Body of pancreas (tissue), 4 donors: ENCODE measurements at regions not wholly inside any gene's neighbourhood (a gene's known extent, or its start where the extent isn't known, plus 50 kb on each side); places are given as distances from the start of the nearest gene placed in this dataset.

Experiments
- ATAC-seq: fragments of 150-250 bp; one replicate; pipeline ENCODE4 v1.9.1; 2016
- DNase-seq, 4 donors: peaks; one replicate each; pipeline ENCODE4 v3.0.0-alpha.2; 2019
- H3K27ac ChIP-seq, 4 donors: fragments of 200-600 bp; sonication (generic); 1 replicate in 3 of 4; 2 replicates in 1 of 4; pipeline versions ENCODE4 v1.5.1 to v1.6.1; 2016 to 2019; ENCODE audit warnings: mild to moderate bottlenecking in 1 of 4, mixed read lengths in 1 of 4, moderate library complexity in 1 of 4
- H3K27me3 ChIP-seq, 2 donors: fragments of 200-600 bp; sonication (generic); one replicate each; pipeline ENCODE4 v1.6.0; 2016; ENCODE audit warnings: mild to moderate bottlenecking in 1 of 2
- H3K36me3 ChIP-seq, 2 donors: fragments of 200-600 bp; sonication (generic); replicated peaks in 1 of 2; 2 replicates each; pipeline ENCODE4 v1.5.1; 2016; ENCODE audit warnings: low read depth in 2 of 2; ENCODE audit not compliant: insufficient read depth in 1 of 2
- H3K4me1 ChIP-seq: fragments of 200-600 bp; sonication (generic); one replicate; pipeline ENCODE4 v1.6.0; 2016
- H3K4me3 ChIP-seq, 2 donors: fragments of 200-600 bp; sonication (generic); 1 replicate in 1 of 2; 2 replicates in 1 of 2; pipeline ENCODE4 v1.5.1; 2016 to 2019
- H3K9me3 ChIP-seq, 3 donors: fragments of 200-600 bp; sonication (generic); 1 replicate in 2 of 3; 2 replicates in 1 of 3; pipeline ENCODE4 v1.5.1; 2016
- POLR2A ChIP-seq, 3 donors: fragments of 450-650 bp; IDR thresholded peaks; one replicate each; pipeline ENCODE4 v1.6.1; 2016; ENCODE audit warnings: antibody characterized with exemption in 3 of 3, mild to moderate bottlenecking in 2 of 3
- WGBS, 2 donors: methylation state at CpG; one replicate each; pipeline ENCODE4 v1.1.5; 2017; 5-methylcytosine and 5-hydroxymethylcytosine counted together
- intact Hi-C: fragments of 100-400 bp; cut with DNase I; formaldehyde crosslinking; loops from one replicate; pipeline ENCODE4 v1.15.1; 2023
- TF ChIP-seq, protein P1 (sequence below), 7 experiments: fragments of 450-650 bp in 4 of 7; fragments of 200-600 bp in 3 of 7; sonication (generic) in 3 of 7; IDR thresholded peaks; one replicate each; pipeline ENCODE4 v1.5.1; 2016 to 2019; ENCODE audit warnings: antibody characterized with exemption in 7 of 7

GRCh38 chr4:62327612-62328297 lies 1127.6 kb downstream of the ADGRL3 start:
- TF ChIP-seq, protein P1, sequence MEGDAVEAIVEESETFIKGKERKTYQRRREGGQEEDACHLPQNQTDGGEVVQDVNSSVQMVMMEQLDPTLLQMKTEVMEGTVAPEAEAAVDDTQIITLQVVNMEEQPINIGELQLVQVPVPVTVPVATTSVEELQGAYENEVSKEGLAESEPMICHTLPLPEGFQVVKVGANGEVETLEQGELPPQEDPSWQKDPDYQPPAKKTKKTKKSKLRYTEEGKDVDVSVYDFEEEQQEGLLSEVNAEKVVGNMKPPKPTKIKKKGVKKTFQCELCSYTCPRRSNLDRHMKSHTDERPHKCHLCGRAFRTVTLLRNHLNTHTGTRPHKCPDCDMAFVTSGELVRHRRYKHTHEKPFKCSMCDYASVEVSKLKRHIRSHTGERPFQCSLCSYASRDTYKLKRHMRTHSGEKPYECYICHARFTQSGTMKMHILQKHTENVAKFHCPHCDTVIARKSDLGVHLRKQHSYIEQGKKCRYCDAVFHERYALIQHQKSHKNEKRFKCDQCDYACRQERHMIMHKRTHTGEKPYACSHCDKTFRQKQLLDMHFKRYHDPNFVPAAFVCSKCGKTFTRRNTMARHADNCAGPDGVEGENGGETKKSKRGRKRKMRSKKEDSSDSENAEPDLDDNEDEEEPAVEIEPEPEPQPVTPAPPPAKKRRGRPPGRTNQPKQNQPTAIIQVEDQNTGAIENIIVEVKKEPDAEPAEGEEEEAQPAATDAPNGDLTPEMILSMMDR (IDR thresholded peaks at IDR 0.05): no peak
- TF ChIP-seq POLR2A (IDR thresholded peaks at IDR 0.05): no peak
- no peaks in the 10 kb centered on the region for H3K27me3 ChIP-seq
- no peaks in the 10 kb centered on the region for H3K4me1 ChIP-seq
- no peaks in the 10 kb centered on the region for H3K9me3 ChIP-seq
- intact Hi-C loops: no loop called here
- 27 to 28% methylated on average over 1 of the region's 1 CpG for WGBS, 2 donors
- H3K27ac ChIP-seq: no peak overlapping the region
- no peak for DNase-seq
- H3K4me3 ChIP-seq: no peak overlapping the region
- ATAC-seq: no peak
- H3K36me3 ChIP-seq: no peaks in the 10 kb centered on the region

DNA sequence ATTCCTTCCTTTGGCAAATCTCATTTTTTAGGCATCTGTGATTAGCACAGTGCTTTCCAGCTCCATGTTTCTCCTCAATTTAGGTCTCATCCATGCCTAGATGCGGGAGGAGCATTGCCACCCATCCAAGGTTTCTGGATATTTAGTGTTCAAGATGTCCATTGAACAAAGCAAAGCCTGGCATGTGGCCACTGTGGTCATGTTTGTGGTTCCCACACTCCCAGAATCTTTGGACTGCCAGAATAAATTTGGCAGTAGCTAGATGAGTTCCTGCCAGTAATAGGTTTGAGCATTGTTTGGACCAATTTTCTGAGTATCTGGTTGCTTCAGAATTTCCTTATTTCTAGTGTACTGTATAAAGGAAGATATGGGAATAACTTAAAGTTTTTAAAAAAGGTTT lies 1124.1 kb downstream of the ADGRL3 start:
- no peaks in the 10 kb centered on the region for H3K36me3 ChIP-seq
- no peaks in the 10 kb centered on the region for H3K4me1 ChIP-seq
- WGBS, 2 donors: 47 to 76% methylated on average over 1 of the region's 1 CpG
- H3K27me3 ChIP-seq: no peaks in the 10 kb centered on the region
- intact Hi-C loops: no loop called here
- DNase-seq (no peak), ATAC-seq (no peak)
- no peak overlapping the region for H3K4me3 ChIP-seq
- no peak overlapping the region for H3K27ac ChIP-seq
- TF ChIP-seq, protein P1 (IDR thresholded peaks at IDR 0.05): no peak
- no peak for TF ChIP-seq POLR2A (IDR thresholded peaks at IDR 0.05)
- H3K9me3 ChIP-seq: no peaks in the 10 kb centered on the region

DNA sequence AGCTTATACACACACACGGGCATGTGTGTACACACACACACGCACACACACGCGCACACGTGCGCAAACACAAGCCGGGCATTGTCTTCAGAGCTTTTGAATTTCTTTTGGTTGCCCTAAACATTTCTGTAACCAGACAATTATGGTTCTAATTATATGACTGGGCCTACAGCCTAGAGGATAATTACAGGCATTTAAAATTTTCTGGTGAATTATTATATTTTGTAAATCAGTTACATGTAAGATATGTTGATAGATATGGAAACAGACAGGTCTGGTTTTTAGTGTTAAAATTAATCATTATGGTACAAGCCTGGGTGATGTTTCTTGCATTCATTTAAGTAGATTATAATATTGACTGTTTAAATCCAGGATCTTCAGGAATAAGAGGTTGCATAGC lies 1120.5 kb downstream of the ADGRL3 start:
- no peak for ATAC-seq
- no peaks in the 10 kb centered on the region for H3K4me1 ChIP-seq
- no peaks in the 10 kb centered on the region for H3K27me3 ChIP-seq
- intact Hi-C loops: no loop called here
- TF ChIP-seq POLR2A (IDR thresholded peaks at IDR 0.05): no peak
- H3K9me3 ChIP-seq: no peaks in the 10 kb centered on the region
- no peak for DNase-seq
- H3K36me3 ChIP-seq: no peaks in the 10 kb centered on the region
- H3K27ac ChIP-seq: no peak overlapping the region
- H3K4me3 ChIP-seq: no peak overlapping the region
- WGBS, 2 donors: 73 to 80% methylated on average over 7 of the region's 7 CpGs

GRCh38 chr4:62302710-62303109 lies 1102.6 kb downstream of the ADGRL3 start:
- DNase-seq: no peak
- no peak overlapping the region for H3K4me3 ChIP-seq
- WGBS, 2 donors: 54 to 60% methylated on average over 1 of the region's 1 CpG
- H3K27me3 ChIP-seq: no peaks in the 10 kb centered on the region
- H3K9me3 ChIP-seq: no peaks in the 10 kb centered on the region
- no peak overlapping the region for H3K27ac ChIP-seq
- no peaks in the 10 kb centered on the region for H3K4me1 ChIP-seq
- no peak for ATAC-seq
- TF ChIP-seq, protein P1 (IDR thresholded peaks at IDR 0.05): no peak
- TF ChIP-seq POLR2A (IDR thresholded peaks at IDR 0.05): no peak
- no peaks in the 10 kb centered on the region for H3K36me3 ChIP-seq
- intact Hi-C loops: no loop called here

- intact Hi-C loops: no loop called here
- no peak overlapping the region for H3K27ac ChIP-seq
- no peaks in the 10 kb centered on the region for H3K4me1 ChIP-seq
- ATAC-seq: no peak
- H3K9me3 ChIP-seq: no peaks in the 10 kb centered on the region
- TF ChIP-seq, protein P1 (IDR thresholded peaks at IDR 0.05): no peak
- TF ChIP-seq POLR2A (IDR thresholded peaks at IDR 0.05): no peak
- no peak for DNase-seq
- no peaks in the 10 kb centered on the region for H3K27me3 ChIP-seq
- H3K4me3 ChIP-seq: no peak overlapping the region
- H3K36me3 ChIP-seq: no peaks in the 10 kb centered on the region
- WGBS, 2 donors: 47 to 49% methylated on average over 3 of the region's 3 CpGs
These were observed 1101.4 kb downstream of the ADGRL3 start for GRCh38 chr4:62301500-62301899.
